Activated T-helper 2 cell treated with anti-CD3 and anti-CD28 coated beads, Interferon-gamma antibody, Interleukin-2, Interleukin-4, amounts not matched to agents 10 μg/mL and 5 μg/mL and 100 μg/mL, durations not matched to agents 14 hours and 24 hours and 36 hours (primary cell): ENCODE measurements at regions not wholly inside any gene's neighbourhood (a gene's known extent, or its start where the extent isn't known, plus 50 kb on each side); places are given as distances from the start of the nearest gene placed in this dataset.

ENCODE experiments used
- DNase-seq: peaks from one replicate; pipeline ENCODE4 v3.0.0; 2021; ENCODE audit warnings: low spot score
- H3K27ac Mint-ChIP-seq: one replicate; pipeline ENCODE4 v1.8.0; 2021; ENCODE audit warnings: mixed read lengths
- H3K27me3 Mint-ChIP-seq: one replicate; pipeline ENCODE4 v1.8.0; 2021; ENCODE audit warnings: low read depth, mixed read lengths
- H3K36me3 Mint-ChIP-seq: one replicate; pipeline ENCODE4 v1.8.0; 2021; ENCODE audit warnings: low read depth, mixed read lengths
- H3K4me1 Mint-ChIP-seq: one replicate; pipeline ENCODE4 v1.8.0; 2021; ENCODE audit warnings: low read depth, mixed read lengths
- H3K4me3 Mint-ChIP-seq: one replicate; pipeline ENCODE4 v1.8.0; 2021; ENCODE audit warnings: low read depth, mild to moderate bottlenecking, moderate library complexity, mixed read lengths
- H3K9me3 Mint-ChIP-seq: one replicate; pipeline ENCODE4 v1.8.0; 2021; ENCODE audit warnings: mixed read lengths
- intact Hi-C: fragments of 100-400 bp; cut with micrococcal nuclease; formaldehyde crosslinking; loops from one replicate; pipeline ENCODE4 v1.15.1; 2023

- intact Hi-C loops: no loop called here
- no peak overlapping the region for H3K4me3 Mint-ChIP-seq
- peaks cover under 1% of the 10 kb centered on the region for H3K27me3 Mint-ChIP-seq
- no peaks in the 10 kb centered on the region for H3K4me1 Mint-ChIP-seq
- H3K36me3 Mint-ChIP-seq: no peaks in the 10 kb centered on the region
- H3K27ac Mint-ChIP-seq: no peak overlapping the region
- no peak for DNase-seq
- H3K9me3 Mint-ChIP-seq: no peaks in the 10 kb centered on the region
These were observed 678.6 kb upstream of the HS6ST1 start for GRCh38 chr2:128997166-128997866.

- Mint-ChIP-seq H3K4me3 (no peak overlapping the region), H3K9me3 (no peaks in the 10 kb centered on the region), H3K36me3 (no peaks in the 10 kb centered on the region), H3K27me3 (no peaks in the 10 kb centered on the region), H3K4me1 (no peaks in the 10 kb centered on the region), H3K27ac (no peak overlapping the region)
- intact Hi-C loops: no loop called here
- DNase-seq: no peak
These were observed 683.3 kb upstream of the HS6ST1 start for GRCh38 chr2:129001926-129002325.

- Mint-ChIP-seq H3K4me3 (no peak overlapping the region), H3K9me3 (no peaks in the 10 kb centered on the region), H3K36me3 (no peaks in the 10 kb centered on the region), H3K27me3 (no peaks in the 10 kb centered on the region), H3K4me1 (no peaks in the 10 kb centered on the region), H3K27ac (no peak overlapping the region)
- intact Hi-C loops: no loop called here
- DNase-seq: no peak
These were observed 684.1 kb upstream of the HS6ST1 start for GRCh38 chr2:129002751-129003150.

GRCh38 chr2:129004485-129004884, 685.8 kb upstream of the HS6ST1 start:
- intact Hi-C loops: no loop called here

GRCh38 chr2:129004940-129005490, 686.3 kb upstream of the HS6ST1 start:
- intact Hi-C loops: no loop called here
- no peak for DNase-seq
- Mint-ChIP-seq H3K27me3 (no peaks in the 10 kb centered on the region), H3K27ac (no peak overlapping the region), H3K36me3 (no peaks in the 10 kb centered on the region), H3K4me3 (no peak overlapping the region), H3K9me3 (no peaks in the 10 kb centered on the region), H3K4me1 (no peaks in the 10 kb centered on the region)

More at GRCh38 chr2:129004485-129004884, 685.8 kb upstream of the HS6ST1 start:
- no peak overlapping the region for H3K4me3 Mint-ChIP-seq
- H3K27me3 Mint-ChIP-seq: no peaks in the 10 kb centered on the region
- no peaks in the 10 kb centered on the region for H3K9me3 Mint-ChIP-seq
- H3K27ac Mint-ChIP-seq: no peak overlapping the region
- H3K36me3 Mint-ChIP-seq: no peaks in the 10 kb centered on the region
- no peaks in the 10 kb centered on the region for H3K4me1 Mint-ChIP-seq
- DNase-seq: no peak

- no peaks in the 10 kb centered on the region for H3K36me3 Mint-ChIP-seq
- H3K27ac Mint-ChIP-seq: no peak overlapping the region
- intact Hi-C loops: no loop called here
These were observed 687.6 kb upstream of the HS6ST1 start for GRCh38 chr2:129006135-129006886.

GRCh38 chr2:129006901-129007300, 688.2 kb upstream of the HS6ST1 start:
- no peaks in the 10 kb centered on the region for H3K4me1 Mint-ChIP-seq
- no peak overlapping the region for H3K4me3 Mint-ChIP-seq
- no peaks in the 10 kb centered on the region for H3K9me3 Mint-ChIP-seq
- intact Hi-C loops: no loop called here
- H3K36me3 Mint-ChIP-seq: no peaks in the 10 kb centered on the region
- no peak overlapping the region for H3K27ac Mint-ChIP-seq
- H3K27me3 Mint-ChIP-seq: peaks cover 6% of the 10 kb centered on the region
- DNase-seq: no peak

More at GRCh38 chr2:129006135-129006886, 687.6 kb upstream of the HS6ST1 start:
- DNase-seq: no peak
- H3K27me3 Mint-ChIP-seq: peaks cover 2% of the 10 kb centered on the region
- H3K4me1 Mint-ChIP-seq: no peaks in the 10 kb centered on the region
- H3K9me3 Mint-ChIP-seq: no peaks in the 10 kb centered on the region
- H3K4me3 Mint-ChIP-seq: no peak overlapping the region

GRCh38 chr2:129008055-129008880, 689.6 kb upstream of the HS6ST1 start:
- Mint-ChIP-seq H3K36me3 (no peaks in the 10 kb centered on the region), H3K4me3 (no peak overlapping the region), H3K27ac (no peak overlapping the region), H3K27me3 (peaks cover 9% of the 10 kb centered on the region), H3K4me1 (peaks cover 2% of the 10 kb centered on the region), H3K9me3 (no peaks in the 10 kb centered on the region)
- intact Hi-C loops: no loop called here
- DNase-seq: no peak

- intact Hi-C loops: no loop called here
- H3K4me1 Mint-ChIP-seq: peaks cover 2% of the 10 kb centered on the region
- no peak overlapping the region for H3K27ac Mint-ChIP-seq
- no peak overlapping the region for H3K4me3 Mint-ChIP-seq
- H3K9me3 Mint-ChIP-seq: no peaks in the 10 kb centered on the region
- H3K27me3 Mint-ChIP-seq: peaks cover 9% of the 10 kb centered on the region
- no peak for DNase-seq
- no peaks in the 10 kb centered on the region for H3K36me3 Mint-ChIP-seq
These were observed 690.4 kb upstream of the HS6ST1 start for GRCh38 chr2:129008881-129009554.

- intact Hi-C loops: no loop called here
- no peaks in the 10 kb centered on the region for H3K36me3 Mint-ChIP-seq
- no peaks in the 10 kb centered on the region for H3K9me3 Mint-ChIP-seq
- H3K27ac Mint-ChIP-seq: no peak overlapping the region
- H3K4me3 Mint-ChIP-seq: no peak overlapping the region
- peaks cover 2% of the 10 kb centered on the region for H3K4me1 Mint-ChIP-seq
- no peak for DNase-seq
- peaks cover 11% of the 10 kb centered on the region for H3K27me3 Mint-ChIP-seq
These were observed 691.0 kb upstream of the HS6ST1 start for GRCh38 chr2:129009555-129010146.

GRCh38 chr2:129010262-129010661, 691.6 kb upstream of the HS6ST1 start:
- intact Hi-C loops: no loop called here
- Mint-ChIP-seq H3K27ac (no peak overlapping the region), H3K36me3 (no peaks in the 10 kb centered on the region), H3K9me3 (no peaks in the 10 kb centered on the region), H3K4me1 (peaks cover 2% of the 10 kb centered on the region), H3K27me3 (peaks cover 12% of the 10 kb centered on the region), H3K4me3 (no peak overlapping the region)
- DNase-seq: no peak

- intact Hi-C loops: no loop called here
- DNase-seq: no peak
- H3K9me3 Mint-ChIP-seq: no peaks in the 10 kb centered on the region
- H3K36me3 Mint-ChIP-seq: no peaks in the 10 kb centered on the region
- H3K27me3 Mint-ChIP-seq: peaks cover 14% of the 10 kb centered on the region
- H3K4me1 Mint-ChIP-seq: peaks cover 2% of the 10 kb centered on the region
- no peak overlapping the region for H3K27ac Mint-ChIP-seq
- H3K4me3 Mint-ChIP-seq: no peak overlapping the region
These were observed 692.9 kb upstream of the HS6ST1 start for GRCh38 chr2:129011466-129012061.
